Psoas muscle (tissue), 7 donors: ENCODE measurements at regions not wholly inside any gene's neighbourhood (a gene's known extent, or its start where the extent isn't known, plus 50 kb on each side); places are given as distances from the start of the nearest gene placed in this dataset.

Source experiments
- ATAC-seq, 4 donors: fragments of 200-7000 bp; cut with Tn5 transposase; one replicate each; pipeline ENCODE4 v1.9.1; 2020; ENCODE audit warnings: moderate library complexity in 3 of 4, mild to moderate bottlenecking in 2 of 4
- DNase-seq, 2 donors: peaks; one replicate each; pipeline ENCODE4 v3.0.0-alpha.2; 2020
- H3K27ac ChIP-seq: fragments of 200-600 bp; one replicate; pipeline ENCODE4 v1.8.0; 2022
- H3K27me3 ChIP-seq, 3 donors: fragments of 200-600 bp in 1 of 3; one replicate each; pipeline versions ENCODE4 v1.6.1 to v1.8.0; 2013 to 2022; ENCODE audit warnings: low read length in 2 of 3, mild to moderate bottlenecking in 2 of 3, moderate library complexity in 1 of 3; ENCODE audit not compliant: insufficient read depth in 3 of 3
- H3K36me3 ChIP-seq, 2 donors: fragments of 200-600 bp in 1 of 2; one replicate each; pipeline versions ENCODE4 v1.6.1 to v1.8.0; 2013 to 2022; ENCODE audit warnings: low read depth in 1 of 2, mild to moderate bottlenecking in 1 of 2, moderate library complexity in 1 of 2; ENCODE audit not compliant: insufficient read depth in 1 of 2
- H3K4me1 ChIP-seq: fragments of 200-600 bp; one replicate; pipeline ENCODE4 v1.8.0; 2022
- H3K4me3 ChIP-seq: fragments of 200-600 bp; one replicate; pipeline ENCODE4 v1.8.0; 2022; ENCODE audit warnings: mild to moderate bottlenecking
- H3K9me3 ChIP-seq: fragments of 200-600 bp; one replicate; pipeline ENCODE4 v1.8.0; 2022
- CTCF ChIP-seq: fragments of 200-600 bp; IDR thresholded peaks from one replicate; pipeline ENCODE4 v1.8.0; 2022; ENCODE audit warnings: antibody characterized with exemption
- WGBS, 3 donors: extraction: QIAGEN DNeasy Blood & Tissue Kit; methylation state at CpG; one replicate each; pipeline versions ENCODE4 v1.1.6 to v1.1.7; 2013; 5-methylcytosine and 5-hydroxymethylcytosine counted together
- intact Hi-C, 2 donors: fragments of 100-400 bp; cut with DNase I; formaldehyde crosslinking; loops; one replicate each; pipeline versions ENCODE4 v1.11.0 to v1.14.2; 2022
- donor health status: healthy with polysubstance abuse.
- donor health status: DM: no; HTN: no; CAD: no; lungs with moderate emphysema.
- donor health status: Bipolar disorder and iron deficiency.
- donor health status: healthy.
- donor health status: DM: yes; HTN: yes; CAD: no.
- donor health status: DM: no; HTN: no; CAD: no.
- donor health status: DM: yes; HTN: yes; CAD: no.

GRCh38 chr6:106875782-106876321 lies 98.7 kb downstream of the CD24 start:
- no peak overlapping the region for H3K4me3 ChIP-seq
- H3K36me3 ChIP-seq: no peaks in the 10 kb centered on the region
- intact Hi-C loops: no loop called here
- H3K9me3 ChIP-seq: no peaks in the 10 kb centered on the region
- H3K4me1 ChIP-seq: no peaks in the 10 kb centered on the region
- WGBS, 3 donors: 85 to 91% (median 89%) methylated on average over 4 of the region's 4 CpGs
- H3K27me3 ChIP-seq: no peaks in the 10 kb centered on the region
- H3K27ac ChIP-seq: no peak overlapping the region
- DNase-seq (no peak), ATAC-seq (no peak)
- no peak for TF ChIP-seq CTCF

GRCh38 chr6:106874481-106874880 lies 100.0 kb downstream of the CD24 start:
- Histone ChIP-seq H3K9me3 (no peaks in the 10 kb centered on the region), H3K27me3 (no peaks in the 10 kb centered on the region), H3K4me1 (no peaks in the 10 kb centered on the region), H3K36me3 (no peaks in the 10 kb centered on the region), H3K27ac (no peak overlapping the region), H3K4me3 (no peak overlapping the region)
- ATAC-seq (no peak), DNase-seq (no peak)
- intact Hi-C loops: no loop called here
- no peak for TF ChIP-seq CTCF

GRCh38 chr6:106872049-106872448 lies 102.5 kb downstream of the CD24 start:
- 29 to 36% (median 35%) methylated on average over 3 of the region's 3 CpGs for WGBS, 3 donors
- Histone ChIP-seq H3K9me3 (no peaks in the 10 kb centered on the region), H3K27ac (no peak overlapping the region), H3K4me3 (no peak overlapping the region), H3K36me3 (no peaks in the 10 kb centered on the region), H3K27me3 (no peaks in the 10 kb centered on the region), H3K4me1 (no peaks in the 10 kb centered on the region)
- ATAC-seq: no peak
- intact Hi-C loops: no loop called here
- no peak for TF ChIP-seq CTCF
- no peak for DNase-seq

DNA sequence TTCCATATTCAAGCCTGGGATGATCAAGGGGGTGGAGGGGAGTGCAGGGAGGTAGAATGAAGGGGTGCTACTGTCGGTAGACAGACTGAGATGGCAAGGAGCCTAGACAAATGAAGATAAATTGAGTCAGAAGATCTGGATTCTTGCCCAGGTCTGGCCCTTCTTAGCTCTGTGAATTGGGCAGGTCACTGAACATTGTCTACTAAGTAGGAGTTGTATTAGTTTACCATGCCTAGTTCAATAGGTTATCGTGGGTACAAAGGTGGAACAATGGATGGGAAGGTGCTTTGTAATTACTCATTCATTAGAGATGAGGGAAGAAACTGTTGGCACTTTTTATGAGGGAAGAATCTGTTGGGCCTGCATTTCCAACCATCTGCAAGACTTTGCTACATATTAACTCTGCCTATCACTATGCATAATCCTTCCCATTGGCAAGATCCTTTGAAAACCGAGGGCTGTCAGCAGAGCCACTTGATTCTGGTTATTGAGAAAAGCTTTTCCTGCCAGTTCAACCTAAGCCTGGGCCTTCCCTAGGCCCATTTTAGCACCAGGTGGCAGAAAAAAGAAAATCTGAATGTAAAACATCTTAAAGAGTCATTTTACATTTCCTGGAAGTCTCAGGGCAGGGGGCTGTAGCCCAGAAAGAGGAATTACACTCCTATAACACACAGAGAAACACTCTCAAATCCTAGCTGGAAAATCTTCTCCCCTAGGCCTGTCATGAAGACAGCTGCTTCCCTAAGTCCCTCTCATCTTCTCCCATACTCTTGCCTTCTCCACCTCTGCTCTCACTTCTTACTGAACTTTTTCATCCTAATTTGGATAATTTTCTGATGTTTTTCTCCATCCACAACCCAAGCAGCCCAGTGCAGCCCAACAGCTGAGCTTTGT lies 103.5 kb downstream of the CD24 start:
- Histone ChIP-seq H3K4me3 (no peak overlapping the region), H3K9me3 (no peaks in the 10 kb centered on the region), H3K27me3 (no peaks in the 10 kb centered on the region), H3K27ac (no peak overlapping the region), H3K36me3 (no peaks in the 10 kb centered on the region), H3K4me1 (no peaks in the 10 kb centered on the region)
- WGBS, 3 donors: 54 to 63% (median 62%) methylated on average over 3 of the region's 3 CpGs
- TF ChIP-seq CTCF: no peak
- intact Hi-C loops: no loop called here
- ATAC-seq: no peak
- DNase-seq: no peak
